H9 (cell line): ENCODE measurements at regions not wholly inside any gene's neighbourhood (a gene's known extent, or its start where the extent isn't known, plus 50 kb on each side); places are given as distances from the start of the nearest gene placed in this dataset.

Experiments
- DNase-seq: peaks from one replicate; pipeline ENCODE4 v3.0.0-alpha.2; 2017
- H2AFZ ChIP-seq: one replicate; pipeline ENCODE4 v1.6.1; 2013; ENCODE audit warnings: mild to moderate bottlenecking, low read length, control low read depth, moderate library complexity
- H2AK5ac ChIP-seq: 2 replicates; pipeline ENCODE4 v1.6.1; 2013; ENCODE audit warnings: low read length, control low read depth, mixed read lengths; ENCODE audit not compliant: insufficient read length
- H2BK120ac ChIP-seq: one replicate; pipeline ENCODE4 v1.6.1; 2013; ENCODE audit warnings: low read depth, mild to moderate bottlenecking, low read length, control low read depth, inconsistent platforms; ENCODE audit not compliant: poor library complexity, severe bottlenecking
- H2BK12ac ChIP-seq: 2 replicates; pipeline ENCODE4 v1.6.1; 2013; ENCODE audit warnings: low read length, control low read depth, mixed read lengths, low read depth; ENCODE audit not compliant: insufficient read length
- H2BK15ac ChIP-seq: 2 replicates; pipeline ENCODE4 v1.6.1; 2013; ENCODE audit warnings: low read depth, low read length, control low read depth
- H2BK20ac ChIP-seq: one replicate; pipeline ENCODE4 v1.6.1; 2013; ENCODE audit warnings: low read depth, mild to moderate bottlenecking, low read length, control low read depth, inconsistent platforms; ENCODE audit not compliant: poor library complexity, severe bottlenecking
- H2BK5ac ChIP-seq: 2 replicates; pipeline ENCODE4 v1.6.1; 2013; ENCODE audit warnings: low read length, control low read depth, mixed read lengths; ENCODE audit not compliant: insufficient read length
- H3K14ac ChIP-seq: 2 replicates; pipeline ENCODE4 v1.6.1; 2013; ENCODE audit warnings: low read length, control low read depth; ENCODE audit not compliant: insufficient read depth
- H3K18ac ChIP-seq: 2 replicates; pipeline ENCODE4 v1.6.1; 2013; ENCODE audit warnings: low read depth, mild to moderate bottlenecking, mixed read lengths, low read length, control low read depth; ENCODE audit not compliant: insufficient read length
- H3K23ac ChIP-seq: 2 replicates; pipeline ENCODE4 v1.6.1; 2013; ENCODE audit warnings: low read length, control low read depth, mixed read lengths, low read depth; ENCODE audit not compliant: insufficient read length
- H3K23me2 ChIP-seq: 2 replicates; pipeline ENCODE4 v1.6.1; 2013; ENCODE audit warnings: low read depth, mild to moderate bottlenecking, mixed read lengths, low read length, control low read depth; ENCODE audit not compliant: insufficient read length, poor library complexity, severe bottlenecking
- H3K27ac ChIP-seq: 2 replicates; pipeline ENCODE4 v1.5.1; 2013; ENCODE audit warnings: low read length, control low read depth, mixed read lengths, low read depth; ENCODE audit not compliant: insufficient read length
- H3K27me3 ChIP-seq: 2 replicates; pipeline ENCODE4 v1.6.1; 2013; ENCODE audit warnings: low read length, control low read depth, inconsistent platforms; ENCODE audit not compliant: insufficient read depth
- H3K4ac ChIP-seq: 2 replicates; pipeline ENCODE4 v1.6.1; 2013; ENCODE audit warnings: low read depth, mild to moderate bottlenecking, control low read depth, inconsistent platforms, low read length, moderate library complexity
- H3K4me1 ChIP-seq: 2 replicates; pipeline ENCODE4 v1.6.1; 2013; ENCODE audit warnings: low read length, control low read depth, inconsistent platforms; ENCODE audit not compliant: insufficient read depth
- H3K4me2 ChIP-seq: 2 replicates; pipeline ENCODE4 v1.6.1; 2013; ENCODE audit warnings: low read length, control low read depth, mixed read lengths; ENCODE audit not compliant: insufficient read length, insufficient read depth
- H3K56ac ChIP-seq: 2 replicates; pipeline ENCODE4 v1.6.1; 2013; ENCODE audit warnings: low read depth, mild to moderate bottlenecking, mixed read lengths, low read length, control low read depth; ENCODE audit not compliant: insufficient read length
- H3K79me1 ChIP-seq: 2 replicates; pipeline ENCODE4 v1.6.1; 2013; ENCODE audit warnings: low read depth, mild to moderate bottlenecking, moderate library complexity, low read length, control low read depth, inconsistent platforms; ENCODE audit not compliant: insufficient read depth, poor library complexity, severe bottlenecking
- H3K79me2 ChIP-seq: 2 replicates; pipeline ENCODE4 v1.6.1; 2013; ENCODE audit warnings: low read length, control low read depth, inconsistent platforms; ENCODE audit not compliant: insufficient read depth
- H3K9ac ChIP-seq: 2 replicates; pipeline ENCODE4 v1.6.1; 2013; ENCODE audit warnings: low read length, control low read depth, mixed read lengths; ENCODE audit not compliant: insufficient read length; ENCODE audit errors: extremely low read depth
- H3K9me3 ChIP-seq: one replicate; pipeline ENCODE4 v1.6.1; 2013; ENCODE audit warnings: low read depth, low read length, inconsistent platforms; ENCODE audit not compliant: control insufficient read depth
- H3T11ph ChIP-seq: one replicate; pipeline ENCODE4 v1.6.1; 2013; ENCODE audit warnings: mild to moderate bottlenecking, low read length, control low read depth, inconsistent platforms
- H4K20me1 ChIP-seq: one replicate; pipeline ENCODE4 v1.6.1; 2013; ENCODE audit not compliant: control insufficient read depth, insufficient read length, insufficient read depth
- H4K5ac ChIP-seq: 2 replicates; pipeline ENCODE4 v1.6.1; 2013; ENCODE audit warnings: low read depth, mild to moderate bottlenecking, mixed read lengths, low read length, control low read depth; ENCODE audit not compliant: insufficient read length
- H4K8ac ChIP-seq: replicated peaks from 2 replicates; pipeline ENCODE4 v1.6.1; 2013; ENCODE audit warnings: low read length, control low read depth, mixed read lengths, low read depth; ENCODE audit not compliant: insufficient read length
- H4K91ac ChIP-seq: 2 replicates; pipeline ENCODE4 v1.6.1; 2013; ENCODE audit warnings: low read depth, mild to moderate bottlenecking, moderate library complexity, mixed read lengths, low read length, control low read depth; ENCODE audit not compliant: insufficient read length
- H3K27ac Mint-ChIP-seq, 3 experiments: 2 replicates in 2 of 3; 3 replicates in 1 of 3; pipeline ENCODE4 v1.8.0; 2020 to 2021; ENCODE audit warnings: mixed read lengths in 3 of 3, mild to moderate bottlenecking in 1 of 3, moderate library complexity in 1 of 3
- H3K27me3 Mint-ChIP-seq: 2 replicates; pipeline ENCODE4 v1.8.0; 2021; ENCODE audit warnings: low read depth, mild to moderate bottlenecking, moderate library complexity, mixed read lengths
- H3K36me3 Mint-ChIP-seq, 3 experiments: 2 replicates in 2 of 3; 3 replicates in 1 of 3; pipeline ENCODE4 v1.8.0; 2020 to 2021; ENCODE audit warnings: low read depth in 3 of 3, mixed read lengths in 3 of 3; ENCODE audit not compliant: insufficient read depth in 1 of 3
- H3K4me1 Mint-ChIP-seq, 2 experiments: 2 replicates each; pipeline ENCODE4 v1.8.0; 2020; ENCODE audit warnings: mixed read lengths in 2 of 2
- H3K4me3 Mint-ChIP-seq, 2 experiments: 2 replicates in 1 of 2; 3 replicates in 1 of 2; pipeline ENCODE4 v1.8.0; 2020 to 2021; ENCODE audit warnings: mild to moderate bottlenecking in 2 of 2, mixed read lengths in 2 of 2, moderate library complexity in 1 of 2
- H3K9me3 Mint-ChIP-seq, 2 experiments: 2 replicates in 1 of 2; 3 replicates in 1 of 2; pipeline ENCODE4 v1.8.0; 2020; ENCODE audit warnings: mild to moderate bottlenecking in 2 of 2, mixed read lengths in 2 of 2, moderate library complexity in 1 of 2
- WGBS: extraction: QIAGEN DNeasy Blood & Tissue Kit; methylation state at CpG from one replicate; pipeline ENCODE4 v1.1.7; 2013; ENCODE audit warnings: missing lambda C conversion rate, low lambda C conversion rate, mixed read lengths; ENCODE audit not compliant: insufficient read length; ENCODE audit errors: extremely low coverage; 5-methylcytosine and 5-hydroxymethylcytosine counted together
- TF ChIP-seq, protein P1 (sequence below): fragments of 200-600 bp; sonication (generic); conservative IDR thresholded peaks from 3 replicates; pipeline ENCODE4 v1.8.0; 2021; ENCODE audit warnings: antibody characterized with exemption, mild to moderate bottlenecking

DNA sequence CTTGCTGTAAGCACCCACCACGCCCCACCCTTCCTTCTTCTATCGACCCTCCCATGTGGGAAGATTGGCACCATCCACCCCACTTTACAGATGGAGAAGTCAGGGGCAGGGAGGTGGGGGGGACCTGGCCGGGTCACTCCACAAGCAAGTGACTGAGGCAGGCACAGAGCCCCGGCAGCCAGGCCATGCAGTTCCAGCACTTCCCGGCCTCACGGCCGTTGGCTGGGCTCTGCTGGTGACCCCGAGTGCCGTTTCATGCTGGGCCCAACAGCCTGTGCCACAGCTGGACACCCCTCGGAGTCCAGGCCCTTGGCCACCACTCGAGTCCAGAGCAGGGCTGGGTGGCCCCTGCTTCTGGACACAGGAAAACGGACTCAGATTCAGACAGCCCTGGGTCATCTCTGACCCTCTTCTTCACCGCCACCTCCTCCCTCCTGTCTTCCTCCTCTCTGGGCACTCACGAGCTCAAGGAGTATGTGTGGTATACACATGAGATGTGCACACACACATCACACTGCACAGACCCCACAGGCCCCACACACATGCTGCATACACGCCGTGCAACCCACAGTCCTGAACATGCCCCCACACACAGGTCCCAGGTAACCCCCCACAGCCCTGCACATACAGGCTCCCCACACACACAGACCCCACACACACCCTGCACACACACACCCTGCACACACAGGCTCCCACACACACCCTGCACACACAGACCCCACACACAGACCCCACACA is 89.3 kb upstream of the GPC1 start:
- no peaks in the 10 kb centered on the region for H3K79me1 ChIP-seq
- no peaks in the 10 kb centered on the region for H3K27me3 ChIP-seq
- H3K56ac ChIP-seq: no peak overlapping the region
- H3K4me1 ChIP-seq: no peaks in the 10 kb centered on the region
- no peak overlapping the region for H2AK5ac ChIP-seq
- no CpG with 5 or more reads among the region's 16 CpGs for WGBS
- no peaks in the 10 kb centered on the region for H4K20me1 ChIP-seq
- Mint-ChIP-seq H3K36me3 (no peaks in the 10 kb centered on the region; a peak in 3 of 7 replicates), H3K27ac (no peak overlapping the region), H3K9me3 (peaks cover 15 to 17% of the 10 kb centered on the region in 2 experiments), H3K4me3 (no peak overlapping the region), H3K27me3 (peaks cover 9% of the 10 kb centered on the region), H3K4me1 (no peaks in the 10 kb centered on the region)
- H2BK5ac ChIP-seq: no peak overlapping the region
- H2AFZ ChIP-seq: no peak overlapping the region
- no peak overlapping the region for H4K91ac ChIP-seq
- no peak overlapping the region for H3K4me2 ChIP-seq
- no peaks in the 10 kb centered on the region for H3K9me3 ChIP-seq
- H4K5ac ChIP-seq: no peak overlapping the region
- no peak overlapping the region for H3K23ac ChIP-seq
- no peak overlapping the region for H4K8ac ChIP-seq
- no peak overlapping the region for H2BK12ac ChIP-seq
- no peak overlapping the region for H3K18ac ChIP-seq
- no peak for DNase-seq
- TF ChIP-seq, protein P1, sequence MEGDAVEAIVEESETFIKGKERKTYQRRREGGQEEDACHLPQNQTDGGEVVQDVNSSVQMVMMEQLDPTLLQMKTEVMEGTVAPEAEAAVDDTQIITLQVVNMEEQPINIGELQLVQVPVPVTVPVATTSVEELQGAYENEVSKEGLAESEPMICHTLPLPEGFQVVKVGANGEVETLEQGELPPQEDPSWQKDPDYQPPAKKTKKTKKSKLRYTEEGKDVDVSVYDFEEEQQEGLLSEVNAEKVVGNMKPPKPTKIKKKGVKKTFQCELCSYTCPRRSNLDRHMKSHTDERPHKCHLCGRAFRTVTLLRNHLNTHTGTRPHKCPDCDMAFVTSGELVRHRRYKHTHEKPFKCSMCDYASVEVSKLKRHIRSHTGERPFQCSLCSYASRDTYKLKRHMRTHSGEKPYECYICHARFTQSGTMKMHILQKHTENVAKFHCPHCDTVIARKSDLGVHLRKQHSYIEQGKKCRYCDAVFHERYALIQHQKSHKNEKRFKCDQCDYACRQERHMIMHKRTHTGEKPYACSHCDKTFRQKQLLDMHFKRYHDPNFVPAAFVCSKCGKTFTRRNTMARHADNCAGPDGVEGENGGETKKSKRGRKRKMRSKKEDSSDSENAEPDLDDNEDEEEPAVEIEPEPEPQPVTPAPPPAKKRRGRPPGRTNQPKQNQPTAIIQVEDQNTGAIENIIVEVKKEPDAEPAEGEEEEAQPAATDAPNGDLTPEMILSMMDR: no peak
- no peak overlapping the region; the same call in 1 of the 2 replicates for H3K14ac ChIP-seq
- no peak overlapping the region for H2BK15ac ChIP-seq
- no peak overlapping the region for H2BK120ac ChIP-seq
- no peaks in the 10 kb centered on the region for H3K23me2 ChIP-seq
- no peak overlapping the region for H3T11ph ChIP-seq
- no peaks in the 10 kb centered on the region for H3K79me2 ChIP-seq
- H3K27ac ChIP-seq: no peak overlapping the region
- no peak overlapping the region for H2BK20ac ChIP-seq
- no peak overlapping the region for H3K4ac ChIP-seq
- no peak overlapping the region for H3K9ac ChIP-seq
